Activated CD4-positive, alpha-beta memory T cell treated with anti-CD3 and anti-CD28 coated beads, Interleukin-2, amount 10 ng/mL, durations not matched to agents 7 days and 5 days (primary cell): ENCODE measurements at regions not wholly inside any gene's neighbourhood (a gene's known extent, or its start where the extent isn't known, plus 50 kb on each side); places are given as distances from the start of the nearest gene placed in this dataset.
"Not testable (repeated sequence)": the region's sequence is repeated elsewhere in the genome, so short reads cannot be mapped to it uniquely, and the experiment has no call there.

ENCODE experiments used
- CTCF ChIA-PET: fragments of 350-600 bp; sonication (Branson Sonifier 250); formaldehyde crosslinking; loops from one replicate; lab custom pipeline; 2021; ENCODE audit warnings: antibody characterized with exemption, inconsistent platforms; lab: Charles Lee
- POLR2A ChIA-PET: fragments of 350-600 bp; sonication (Branson Sonifier 250); formaldehyde crosslinking; loops from one replicate; lab custom pipeline; 2021; ENCODE audit warnings: antibody characterized with exemption; lab: Charles Lee
- DNase-seq: peaks from one replicate; pipeline ENCODE4 v3.0.0-alpha.2; 2020
- H3K27ac Mint-ChIP-seq: one replicate; pipeline ENCODE4 v1.8.0; 2021; ENCODE audit warnings: mild to moderate bottlenecking, mixed read lengths
- H3K27me3 Mint-ChIP-seq: one replicate; pipeline ENCODE4 v1.8.0; 2021; ENCODE audit warnings: mixed read lengths
- H3K36me3 Mint-ChIP-seq: one replicate; pipeline ENCODE4 v1.8.0; 2021; ENCODE audit warnings: low read depth, mixed read lengths
- H3K4me1 Mint-ChIP-seq: one replicate; pipeline ENCODE4 v1.8.0; 2021; ENCODE audit warnings: mixed read lengths
- H3K4me3 Mint-ChIP-seq: one replicate; pipeline ENCODE4 v1.8.0; 2021; ENCODE audit warnings: mild to moderate bottlenecking, mixed read lengths
- H3K9me3 Mint-ChIP-seq: one replicate; pipeline ENCODE4 v1.8.0; 2021; ENCODE audit warnings: mixed read lengths

GRCh38 chr5:41995193-41995592, 70.1 kb downstream of the FBXO4 start:
- Mint-ChIP-seq H3K36me3 (no peaks in the 10 kb centered on the region), H3K27me3 (peaks cover 10% of the 10 kb centered on the region), H3K4me3 (no peak overlapping the region), H3K4me1 (no peaks in the 10 kb centered on the region), H3K27ac (no peak overlapping the region), H3K9me3 (no peaks in the 10 kb centered on the region)
- ChIA-PET CTCF (no interaction called here), POLR2A (no interaction called here)
- DNase-seq: no peak

- no peak overlapping the region for H3K27ac Mint-ChIP-seq
- ChIA-PET CTCF (no interaction called here), POLR2A (no interaction called here)
- H3K9me3 Mint-ChIP-seq: no peaks in the 10 kb centered on the region
- DNase-seq: no peak
- H3K4me3 Mint-ChIP-seq: no peak overlapping the region
- H3K27me3 Mint-ChIP-seq: peaks cover 1% of the 10 kb centered on the region
- no peaks in the 10 kb centered on the region for H3K4me1 Mint-ChIP-seq
- no peaks in the 10 kb centered on the region for H3K36me3 Mint-ChIP-seq
These were observed 76.6 kb downstream of the FBXO4 start for GRCh38 chr5:42001673-42002072.

- CTCF ChIA-PET, H3K4me3 Mint-ChIP-seq, H3K36me3 Mint-ChIP-seq, H3K9me3 Mint-ChIP-seq, POLR2A ChIA-PET, H3K27me3 Mint-ChIP-seq, DNase-seq, H3K4me1 Mint-ChIP-seq, H3K27ac Mint-ChIP-seq: not testable (repeated sequence)
These were observed 78.8 kb downstream of the FBXO4 start for GRCh38 chr5:42003852-42004251.

GRCh38 chr5:42005561-42006153, 80.6 kb downstream of the FBXO4 start:
- no peak for DNase-seq
- no peaks in the 10 kb centered on the region for H3K4me1 Mint-ChIP-seq
- peaks cover 1% of the 10 kb centered on the region for H3K27me3 Mint-ChIP-seq
- H3K36me3 Mint-ChIP-seq: no peaks in the 10 kb centered on the region
- ChIA-PET POLR2A (no interaction called here), CTCF (interaction anchor here (0.5 to 2.0 kb wide), 8 partner anchors 8 to 762 kb away, joined by 3 to 8 read pairs (median 4); no protein-coding TSS in a partner anchor)
- H3K4me3 Mint-ChIP-seq: no peak overlapping the region
- H3K27ac Mint-ChIP-seq: no peak overlapping the region
- H3K9me3 Mint-ChIP-seq: no peaks in the 10 kb centered on the region

GRCh38 chr5:42013561-42013960, 88.5 kb downstream of the FBXO4 start:
- no peaks in the 10 kb centered on the region for H3K4me1 Mint-ChIP-seq
- no peaks in the 10 kb centered on the region for H3K9me3 Mint-ChIP-seq
- ChIA-PET POLR2A (no interaction called here), CTCF (interaction anchor here (0.9 to 1.3 kb wide), 2 partner anchors 8 to 32 kb away, joined by 3 to 4 read pairs; no protein-coding TSS in a partner anchor)
- H3K4me3 Mint-ChIP-seq: no peak overlapping the region
- no peak for DNase-seq
- H3K27ac Mint-ChIP-seq: no peak overlapping the region
- H3K36me3 Mint-ChIP-seq: no peaks in the 10 kb centered on the region
- peaks cover 11% of the 10 kb centered on the region for H3K27me3 Mint-ChIP-seq

- no peaks in the 10 kb centered on the region for H3K9me3 Mint-ChIP-seq
- H3K36me3 Mint-ChIP-seq: no peaks in the 10 kb centered on the region
- DNase-seq: no peak
These were observed 90.2 kb downstream of the FBXO4 start for GRCh38 chr5:42015254-42015653.

GRCh38 chr5:42015681-42016080, 90.6 kb downstream of the FBXO4 start:
- ChIA-PET POLR2A (no interaction called here), CTCF (no interaction called here)
- Mint-ChIP-seq H3K4me1 (no peaks in the 10 kb centered on the region), H3K27ac (no peak overlapping the region), H3K36me3 (no peaks in the 10 kb centered on the region), H3K4me3 (no peak overlapping the region), H3K9me3 (no peaks in the 10 kb centered on the region), H3K27me3 (peaks cover 11% of the 10 kb centered on the region)
- no peak for DNase-seq

More at GRCh38 chr5:42015254-42015653, 90.2 kb downstream of the FBXO4 start:
- Mint-ChIP-seq H3K27ac (no peak overlapping the region), H3K27me3 (peaks cover 11% of the 10 kb centered on the region), H3K4me3 (no peak overlapping the region), H3K4me1 (no peaks in the 10 kb centered on the region)
- ChIA-PET CTCF (no interaction called here), POLR2A (no interaction called here)

- CTCF ChIA-PET: no interaction called here
- Mint-ChIP-seq H3K36me3 (no peaks in the 10 kb centered on the region), H3K4me3 (no peak overlapping the region), H3K4me1 (no peaks in the 10 kb centered on the region), H3K27ac (no peak overlapping the region), H3K27me3 (peaks cover 27% of the 10 kb centered on the region), H3K9me3 (no peaks in the 10 kb centered on the region)
- DNase-seq: no peak
- POLR2A ChIA-PET: no interaction called here
These were observed 95.9 kb downstream of the FBXO4 start for GRCh38 chr5:42020788-42021530.

- H3K4me1 Mint-ChIP-seq: no peaks in the 10 kb centered on the region
- no peak overlapping the region for H3K27ac Mint-ChIP-seq
- H3K36me3 Mint-ChIP-seq: no peaks in the 10 kb centered on the region
- H3K4me3 Mint-ChIP-seq: no peak overlapping the region
- ChIA-PET CTCF (interaction anchor here (0.6 kb wide), 1 partner anchor 592 kb away, joined by 5 read pairs; no protein-coding TSS in a partner anchor), POLR2A (no interaction called here)
- H3K9me3 Mint-ChIP-seq: no peaks in the 10 kb centered on the region
- no peak for DNase-seq
- peaks cover 29% of the 10 kb centered on the region for H3K27me3 Mint-ChIP-seq
These were observed 96.8 kb downstream of the FBXO4 start for GRCh38 chr5:42021923-42022322.

- ChIA-PET CTCF (interaction anchor here (0.6 kb wide), 1 partner anchor 592 kb away, joined by 5 read pairs; no protein-coding TSS in a partner anchor), POLR2A (no interaction called here)
- no peak for DNase-seq
- no peaks in the 10 kb centered on the region for H3K4me1 Mint-ChIP-seq
- no peaks in the 10 kb centered on the region for H3K36me3 Mint-ChIP-seq
- H3K9me3 Mint-ChIP-seq: no peaks in the 10 kb centered on the region
- no peak overlapping the region for H3K4me3 Mint-ChIP-seq
- peaks cover 30% of the 10 kb centered on the region for H3K27me3 Mint-ChIP-seq
- no peak overlapping the region for H3K27ac Mint-ChIP-seq
These were observed 97.4 kb downstream of the FBXO4 start for GRCh38 chr5:42022383-42022972.

GRCh38 chr5:42026446-42026845, 101.4 kb downstream of the FBXO4 start:
- Mint-ChIP-seq H3K27me3 (peaks cover 26% of the 10 kb centered on the region), H3K27ac (no peak overlapping the region), H3K36me3 (no peaks in the 10 kb centered on the region), H3K4me3 (no peak overlapping the region), H3K4me1 (no peaks in the 10 kb centered on the region), H3K9me3 (no peaks in the 10 kb centered on the region)
- ChIA-PET POLR2A (no interaction called here), CTCF (no interaction called here)
- no peak for DNase-seq

GRCh38 chr5:42032137-42032536, 107.1 kb downstream of the FBXO4 start:
- no peak for DNase-seq
- Mint-ChIP-seq H3K36me3 (no peaks in the 10 kb centered on the region), H3K9me3 (no peaks in the 10 kb centered on the region), H3K4me3 (no peak overlapping the region), H3K27me3 (peaks cover 18% of the 10 kb centered on the region), H3K4me1 (no peaks in the 10 kb centered on the region), H3K27ac (no peak overlapping the region)
- ChIA-PET POLR2A (no interaction called here), CTCF (no interaction called here)

GRCh38 chr5:42035526-42035925, 110.4 kb downstream of the FBXO4 start:
- no peaks in the 10 kb centered on the region for H3K4me1 Mint-ChIP-seq

More at GRCh38 chr5:42035526-42035925, 110.4 kb downstream of the FBXO4 start:
- Mint-ChIP-seq H3K4me3 (no peak overlapping the region), H3K27ac (no peak overlapping the region), H3K36me3 (no peaks in the 10 kb centered on the region), H3K9me3 (no peaks in the 10 kb centered on the region), H3K27me3 (peaks cover 14% of the 10 kb centered on the region)
- POLR2A ChIA-PET: no interaction called here
- CTCF ChIA-PET: no interaction called here
- no peak for DNase-seq
